IgD-negative memory B cell (primary cell): ENCODE measurements at regions not wholly inside any gene's neighbourhood (a gene's known extent, or its start where the extent isn't known, plus 50 kb on each side); places are given as distances from the start of the nearest gene placed in this dataset.

ENCODE experiments used
- H3K27ac Mint-ChIP-seq, 3 donors: one replicate each; pipeline ENCODE4 v1.8.0; 2020 to 2022; ENCODE audit warnings: mild to moderate bottlenecking in 3 of 3, mixed read lengths in 3 of 3, moderate library complexity in 1 of 3
- H3K27me3 Mint-ChIP-seq: one replicate; pipeline ENCODE4 v1.8.0; 2021; ENCODE audit warnings: mixed read lengths
- H3K36me3 Mint-ChIP-seq: one replicate; pipeline ENCODE4 v1.8.0; 2020; ENCODE audit warnings: mild to moderate bottlenecking, mixed read lengths
- H3K4me1 Mint-ChIP-seq, 3 donors: one replicate each; pipeline ENCODE4 v1.8.0; 2020 to 2022; ENCODE audit warnings: mixed read lengths in 3 of 3, mild to moderate bottlenecking in 1 of 3
- H3K4me3 Mint-ChIP-seq, 4 donors: one replicate each; pipeline ENCODE4 v1.8.0; 2020 to 2022; ENCODE audit warnings: mild to moderate bottlenecking in 4 of 4, mixed read lengths in 4 of 4, moderate library complexity in 3 of 4
- H3K9me3 Mint-ChIP-seq, 3 donors: one replicate each; pipeline ENCODE4 v1.8.0; 2020 to 2021; ENCODE audit warnings: mixed read lengths in 3 of 3, mild to moderate bottlenecking in 1 of 3

DNA sequence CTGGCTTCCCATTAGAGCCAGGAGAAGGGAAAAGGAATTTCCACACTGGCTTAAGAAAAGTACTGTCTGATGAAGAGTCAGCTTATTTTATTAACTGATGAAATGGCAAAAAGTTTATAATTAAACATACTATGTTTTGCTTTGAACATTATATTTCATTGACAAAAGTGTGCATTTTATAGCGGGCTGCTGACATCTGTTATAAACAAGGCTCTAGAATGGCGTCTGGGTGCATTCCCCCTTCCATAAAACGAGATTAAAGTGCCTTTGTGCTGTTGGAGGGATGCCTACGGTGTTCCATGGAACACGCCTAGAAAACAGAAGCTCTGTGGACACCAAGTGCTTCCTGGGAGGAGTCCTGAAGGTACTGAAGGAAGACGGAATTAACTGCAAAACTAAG is 220.2 kb downstream of the SNX10 start:
- Mint-ChIP-seq H3K4me1 (no peaks in the 10 kb centered on the region), H3K27ac (no peak overlapping the region), H3K27me3 (peaks cover 17% of the 10 kb centered on the region), H3K36me3 (peaks cover 1% of the 10 kb centered on the region), H3K9me3 (no peaks in the 10 kb centered on the region), H3K4me3 (no peak overlapping the region)

DNA sequence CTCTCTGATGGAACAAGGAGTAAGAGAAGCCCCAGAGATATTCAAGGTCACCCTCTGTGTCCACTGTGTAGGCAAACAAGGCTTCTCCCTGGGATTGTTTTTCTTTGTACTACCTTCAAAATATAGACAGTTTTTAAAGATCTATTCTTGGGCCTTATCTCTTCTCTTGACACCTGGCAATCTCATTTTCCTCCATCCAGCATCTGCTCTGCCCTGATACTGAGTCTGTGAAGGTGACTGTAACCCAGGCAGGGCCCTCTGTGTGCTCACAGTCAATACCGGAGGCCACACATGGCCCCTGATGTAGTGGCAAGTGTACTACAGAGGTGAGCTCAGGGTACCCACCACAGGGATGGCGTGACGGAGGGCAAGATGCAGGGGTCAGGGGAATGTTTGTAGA is 221.1 kb downstream of the SNX10 start:
- Mint-ChIP-seq H3K27me3 (peaks cover 16% of the 10 kb centered on the region), H3K9me3 (no peaks in the 10 kb centered on the region), H3K4me3 (no peak overlapping the region), H3K36me3 (peaks cover 3% of the 10 kb centered on the region), H3K4me1 (no peaks in the 10 kb centered on the region), H3K27ac (no peak overlapping the region)

DNA sequence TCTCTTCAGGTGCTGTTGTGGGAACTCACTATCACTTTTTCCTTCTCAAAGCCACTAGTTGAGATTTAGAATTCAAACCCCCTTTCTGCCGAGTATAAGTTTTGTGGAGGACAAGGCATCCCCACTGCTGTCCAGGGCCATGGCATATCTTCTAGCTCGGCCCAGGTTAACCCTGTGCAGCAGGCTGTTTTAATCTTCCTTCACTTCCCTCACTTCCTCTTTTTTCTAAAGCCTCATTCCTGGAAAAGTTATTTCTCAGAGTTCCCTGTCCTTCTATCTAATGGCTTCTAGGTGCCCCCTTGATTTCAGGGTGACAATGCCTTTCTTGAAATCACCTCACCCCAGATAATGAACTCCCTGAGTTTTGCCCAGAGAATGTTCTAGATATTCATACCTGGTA is 222.3 kb downstream of the SNX10 start:
- Mint-ChIP-seq H3K36me3 (peaks cover 4% of the 10 kb centered on the region), H3K4me1 (no peaks in the 10 kb centered on the region), H3K27ac (no peak overlapping the region), H3K27me3 (peaks cover 16% of the 10 kb centered on the region), H3K9me3 (no peaks in the 10 kb centered on the region), H3K4me3 (no peak overlapping the region)

- peaks cover 16% of the 10 kb centered on the region for H3K27me3 Mint-ChIP-seq
- H3K27ac Mint-ChIP-seq, result no peak overlapping the region
- no peaks in the 10 kb centered on the region for H3K4me1 Mint-ChIP-seq
- H3K36me3 Mint-ChIP-seq, result peaks cover 4% of the 10 kb centered on the region
- no peaks in the 10 kb centered on the region for H3K9me3 Mint-ChIP-seq
- H3K4me3 Mint-ChIP-seq, result no peak overlapping the region
These were observed 223.0 kb downstream of the SNX10 start for GRCh38 chr7:26514633-26515032.

GRCh38 chr7:26515314-26515842 is 223.7 kb downstream of the SNX10 start:
- Mint-ChIP-seq H3K4me3 (no peak overlapping the region), H3K27ac (no peak overlapping the region), H3K4me1 (no peaks in the 10 kb centered on the region), H3K9me3 (no peaks in the 10 kb centered on the region), H3K36me3 (peaks cover 3% of the 10 kb centered on the region), H3K27me3 (peaks cover 19% of the 10 kb centered on the region)

GRCh38 chr7:26520483-26520882 is 228.8 kb downstream of the SNX10 start:
- Mint-ChIP-seq H3K27ac (no peak overlapping the region), H3K4me3 (no peak overlapping the region), H3K27me3 (peaks cover 16% of the 10 kb centered on the region), H3K4me1 (peaks cover 0 to 3% (median 3%) of the 10 kb centered on the region in 3 donors), H3K9me3 (peaks cover 4 to 7% (median 5%) of the 10 kb centered on the region in 3 donors), H3K36me3 (peaks cover 3% of the 10 kb centered on the region)

DNA sequence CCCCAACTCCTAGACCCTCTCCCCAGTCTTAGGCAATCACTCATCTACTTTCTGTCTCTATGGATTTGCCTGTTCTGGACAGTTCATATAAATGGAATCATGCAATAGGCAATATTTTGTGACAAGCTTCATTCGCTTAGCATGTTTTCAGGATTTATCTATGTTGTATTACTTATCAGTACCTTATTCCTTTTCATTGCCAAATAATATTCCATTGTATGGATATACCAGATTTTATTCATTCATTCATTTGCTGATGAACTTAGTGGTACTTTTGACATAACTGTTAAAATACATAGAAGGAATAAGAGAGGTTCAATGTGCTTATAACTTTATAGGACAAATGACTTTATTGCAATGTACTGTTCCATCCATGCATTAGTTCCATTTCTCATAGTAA is 231.0 kb downstream of the SNX10 start:
- Mint-ChIP-seq H3K27ac (no peak overlapping the region), H3K4me3 (no peak overlapping the region), H3K36me3 (peaks cover 3% of the 10 kb centered on the region), H3K27me3 (peaks cover 12% of the 10 kb centered on the region), H3K4me1 (peaks cover 0 to 4% (median 3%) of the 10 kb centered on the region in 3 donors), H3K9me3 (peaks cover 4 to 7% (median 5%) of the 10 kb centered on the region in 3 donors)

- Mint-ChIP-seq H3K4me1 (peaks cover 0 to 4% (median 3%) of the 10 kb centered on the region in 3 donors), H3K27me3 (peaks cover 18% of the 10 kb centered on the region), H3K9me3 (peaks cover 4 to 7% (median 6%) of the 10 kb centered on the region in 3 donors), H3K36me3 (no peaks in the 10 kb centered on the region), H3K27ac (no peak overlapping the region), H3K4me3 (peak overlapping the region in 1 of 4 donors; percentile 0)
These were observed 234.0 kb downstream of the SNX10 start for GRCh38 chr7:26525398-26526264.

GRCh38 chr7:26526265-26526587 is 234.6 kb downstream of the SNX10 start:
- H3K27me3 Mint-ChIP-seq, result peaks cover 18% of the 10 kb centered on the region
- peaks cover 3 to 7% (median 6%) of the 10 kb centered on the region in 3 donors for H3K9me3 Mint-ChIP-seq
- H3K4me3 Mint-ChIP-seq, result no peak overlapping the region
- H3K36me3 Mint-ChIP-seq, result no peaks in the 10 kb centered on the region
- H3K4me1 Mint-ChIP-seq, result peaks cover 0 to 4% (median 3%) of the 10 kb centered on the region in 3 donors
- H3K27ac Mint-ChIP-seq, result peak overlapping the region in 1 of 3 donors; percentile 66

- peaks cover 0 to 1% (median 0%) of the 10 kb centered on the region in 3 donors for H3K9me3 Mint-ChIP-seq
- H3K27me3 Mint-ChIP-seq, result peaks cover 19% of the 10 kb centered on the region
- H3K36me3 Mint-ChIP-seq, result no peaks in the 10 kb centered on the region
- no peak overlapping the region for H3K27ac Mint-ChIP-seq
- peak overlapping the region in 1 of 4 donors; percentile 63 for H3K4me3 Mint-ChIP-seq
- peaks cover 0 to 1% (median 0%) of the 10 kb centered on the region in 3 donors for H3K4me1 Mint-ChIP-seq
These were observed 240.3 kb downstream of the SNX10 start for GRCh38 chr7:26531926-26532325.

DNA sequence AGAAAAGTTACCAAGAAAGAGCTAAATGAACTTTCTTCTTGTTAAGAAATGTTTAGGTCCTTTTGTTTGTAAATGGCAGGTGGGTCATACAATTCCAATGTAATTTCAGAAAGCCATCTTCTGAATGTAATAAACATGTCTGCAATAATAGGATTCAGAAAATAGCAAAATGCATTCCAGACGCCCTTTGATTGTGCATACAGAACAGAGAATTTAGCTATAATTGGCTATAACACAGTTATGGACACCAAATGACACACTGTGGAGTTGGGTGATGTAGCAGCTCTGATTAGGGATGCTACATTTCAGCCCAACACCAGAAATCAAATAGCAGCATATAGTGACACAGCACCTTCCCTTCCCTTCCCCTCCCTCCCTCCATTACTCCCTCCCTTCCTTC is 240.8 kb downstream of the SNX10 start:
- no peaks in the 10 kb centered on the region for H3K36me3 Mint-ChIP-seq
- H3K27me3 Mint-ChIP-seq, result peaks cover 25% of the 10 kb centered on the region
- H3K27ac Mint-ChIP-seq, result no peak overlapping the region
- peaks cover 0 to 1% (median 0%) of the 10 kb centered on the region in 3 donors for H3K4me1 Mint-ChIP-seq
- H3K4me3 Mint-ChIP-seq, result no peak overlapping the region
- peaks cover 0 to 1% (median 0%) of the 10 kb centered on the region in 3 donors for H3K9me3 Mint-ChIP-seq

- H3K27me3 Mint-ChIP-seq, result peaks cover 31% of the 10 kb centered on the region
- peaks cover 0 to 1% (median 0%) of the 10 kb centered on the region in 3 donors for H3K4me1 Mint-ChIP-seq
- H3K36me3 Mint-ChIP-seq, result no peaks in the 10 kb centered on the region
- H3K4me3 Mint-ChIP-seq, result no peak overlapping the region
- H3K9me3 Mint-ChIP-seq, result no peaks in the 10 kb centered on the region
- H3K27ac Mint-ChIP-seq, result no peak overlapping the region
These were observed 241.6 kb downstream of the SNX10 start for GRCh38 chr7:26533217-26533616.

DNA sequence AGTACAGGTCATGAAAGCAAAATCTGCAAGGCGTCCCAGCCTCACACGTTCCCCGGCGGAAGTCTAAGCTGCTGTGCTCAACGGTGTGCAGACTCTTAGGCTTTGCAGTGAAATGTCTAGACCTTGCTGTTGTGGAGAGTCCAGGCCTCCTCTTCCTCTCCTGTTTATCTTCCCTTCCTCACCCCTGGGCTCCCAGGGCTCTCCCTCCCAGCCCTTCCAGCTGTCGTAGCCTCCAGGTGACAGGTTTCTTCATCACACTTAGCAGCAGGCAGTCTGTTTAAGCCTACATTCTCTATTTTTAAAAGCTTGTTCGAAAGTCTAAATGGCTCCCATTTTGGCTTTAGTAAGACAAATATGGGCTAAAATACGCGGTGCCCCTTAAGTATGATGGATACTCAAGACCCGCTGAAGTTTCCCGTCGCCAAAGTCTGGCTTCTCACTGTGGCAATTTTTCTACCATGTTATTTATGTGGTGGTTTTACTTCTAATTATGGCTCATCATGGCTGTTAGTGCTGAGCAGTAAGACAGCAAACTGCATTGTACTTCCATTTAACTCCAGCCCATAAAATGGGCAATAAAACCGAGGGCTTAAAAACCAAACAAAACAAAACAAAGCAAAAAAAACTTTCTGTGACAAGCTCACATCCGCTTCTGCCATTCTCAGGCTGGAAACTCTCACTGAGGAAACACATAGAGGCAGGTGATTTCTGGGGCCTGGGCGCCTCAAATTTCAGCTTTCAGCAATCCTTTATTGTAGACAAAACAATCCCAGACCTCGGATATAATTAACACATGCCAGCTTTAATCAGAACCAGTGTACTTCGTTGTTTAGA is 243.2 kb downstream of the SNX10 start:
- no peak overlapping the region for H3K27ac Mint-ChIP-seq

GRCh38 chr7:26535483-26536007 is 243.9 kb downstream of the SNX10 start:
- peaks cover 31% of the 10 kb centered on the region for H3K27me3 Mint-ChIP-seq
- H3K36me3 Mint-ChIP-seq, result no peaks in the 10 kb centered on the region
- no peak overlapping the region for H3K4me3 Mint-ChIP-seq
- H3K4me1 Mint-ChIP-seq, result peaks cover 0 to 1% (median 0%) of the 10 kb centered on the region in 3 donors
- no peaks in the 10 kb centered on the region for H3K9me3 Mint-ChIP-seq
- no peak overlapping the region for H3K27ac Mint-ChIP-seq

More for the DNA sequence above, 243.2 kb downstream of the SNX10 start:
- Mint-ChIP-seq H3K36me3 (no peaks in the 10 kb centered on the region), H3K27me3 (peaks cover 31% of the 10 kb centered on the region), H3K9me3 (no peaks in the 10 kb centered on the region), H3K4me3 (no peak overlapping the region), H3K4me1 (peaks cover 0 to 1% (median 0%) of the 10 kb centered on the region in 3 donors)

GRCh38 chr7:26538216-26538615 is 246.6 kb downstream of the SNX10 start:
- no peaks in the 10 kb centered on the region for H3K4me1 Mint-ChIP-seq
- H3K27ac Mint-ChIP-seq, result no peak overlapping the region
- H3K36me3 Mint-ChIP-seq, result no peaks in the 10 kb centered on the region
- H3K9me3 Mint-ChIP-seq, result peaks cover 0 to 3% (median 0%) of the 10 kb centered on the region in 3 donors
- H3K27me3 Mint-ChIP-seq, result peaks cover 37% of the 10 kb centered on the region
- no peak overlapping the region for H3K4me3 Mint-ChIP-seq
